ENCODE measurements at regions not wholly inside any gene's neighbourhood (a gene's known extent, or its start where the extent isn't known, plus 50 kb on each side); places are given as distances from the start of the nearest gene placed in this dataset.
"Not testable (repeated sequence)": the region's sequence is repeated elsewhere in the genome, so short reads cannot be mapped to it uniquely, and the experiment has no call there.

GRCh38 chr1:219713981-219714381 is 101.1 kb upstream of the ZC3H11B start:
- DNase-seq (ENCODE audit: low read depth), result no peak
- H3K4me3 ChIP-seq (ENCODE audit: low read depth, low read length), result no peak overlapping the region
- TF ChIP-seq CTCF (IDR thresholded peaks at IDR 0.05; ENCODE audit: control insufficient read depth, extremely low read depth, insufficient read depth), result no peak

- no peak overlapping the region for H3K4me3 ChIP-seq (ENCODE audit: low read depth, low read length)
- TF ChIP-seq CTCF (IDR thresholded peaks at IDR 0.05; ENCODE audit: control insufficient read depth, extremely low read depth, insufficient read depth), result no peak
Measured at GRCh38 chr1:219712506-219712905, 99.6 kb upstream of the ZC3H11B start.

GRCh38 chr1:219710529-219711194 is 97.8 kb upstream of the ZC3H11B start:
- TF ChIP-seq CTCF (IDR thresholded peaks at IDR 0.05; ENCODE audit: control insufficient read depth, extremely low read depth, insufficient read depth), result no peak
- no peak overlapping the region for H3K4me3 ChIP-seq (ENCODE audit: low read depth, low read length)
- no peak for DNase-seq (ENCODE audit: low read depth)

More at GRCh38 chr1:219712506-219712905, 99.6 kb upstream of the ZC3H11B start:
- DNase-seq (ENCODE audit: low read depth), result peak; percentile 33

GRCh38 chr1:219708919-219709543 is 96.1 kb upstream of the ZC3H11B start:
- no peak for DNase-seq (ENCODE audit: low read depth)
- H3K4me3 ChIP-seq (ENCODE audit: low read depth, low read length), result no peak overlapping the region
- TF ChIP-seq CTCF (IDR thresholded peaks at IDR 0.05; ENCODE audit: control insufficient read depth, extremely low read depth, insufficient read depth), result no peak

- DNase-seq (ENCODE audit: low read depth); H3K4me3 ChIP-seq (ENCODE audit: low read depth, low read length): not testable (repeated sequence)
Measured at GRCh38 chr1:219707885-219708284, 95.0 kb upstream of the ZC3H11B start.

GRCh38 chr1:219704331-219704730 is 91.4 kb upstream of the ZC3H11B start:
- DNase-seq (ENCODE audit: low read depth); H3K4me3 ChIP-seq (ENCODE audit: low read depth, low read length): not testable (repeated sequence)

- H3K4me3 ChIP-seq (ENCODE audit: low read depth, low read length), result no peak overlapping the region
- DNase-seq (ENCODE audit: low read depth), result no peak
- TF ChIP-seq CTCF (IDR thresholded peaks at IDR 0.05; ENCODE audit: control insufficient read depth, extremely low read depth, insufficient read depth), result no peak
Measured at GRCh38 chr1:219703368-219703639, 90.4 kb upstream of the ZC3H11B start.

- TF ChIP-seq CTCF (IDR thresholded peaks at IDR 0.05; ENCODE audit: control insufficient read depth, extremely low read depth, insufficient read depth), result no peak
- H3K4me3 ChIP-seq (ENCODE audit: low read depth, low read length), result no peak overlapping the region
- DNase-seq (ENCODE audit: low read depth), result no peak
Measured at GRCh38 chr1:219701476-219701875, 88.6 kb upstream of the ZC3H11B start.

All from LNCaP clone FGC (cell line).